Fibroblast of pulmonary artery (primary cell): ENCODE measurements at regions not wholly inside any gene's neighbourhood (a gene's known extent, or its start where the extent isn't known, plus 50 kb on each side); places are given as distances from the start of the nearest gene placed in this dataset.

Source experiments
- DNase-seq: peaks from one replicate; pipeline ENCODE4 v3.0.0-alpha.2; 2010; ENCODE audit warnings: low read depth
- H3K4me3 ChIP-seq: replicated peaks from 2 replicates; pipeline ENCODE4 v1.5.1; 2011; ENCODE audit warnings: low read depth, mild to moderate bottlenecking, control low read depth, low read length, moderate library complexity
- CTCF ChIP-seq: IDR thresholded peaks from 2 replicates; pipeline ENCODE4 v1.5.1; 2011; ENCODE audit warnings: mild to moderate bottlenecking, control low read depth, low read length, inconsistent platforms; ENCODE audit errors: missing control alignments

GRCh38 chr4:187065396-187065795 lies 341.7 kb upstream of the FAT1 start:
- no peak overlapping the region for H3K4me3 ChIP-seq
- TF ChIP-seq CTCF: no peak

GRCh38 chr4:187065806-187066205 lies 342.1 kb upstream of the FAT1 start:
- no peak for TF ChIP-seq CTCF
- H3K4me3 ChIP-seq: no peak overlapping the region
- no peak for DNase-seq

More at GRCh38 chr4:187065396-187065795, 341.7 kb upstream of the FAT1 start:
- DNase-seq: no peak

- DNase-seq: no peak
- H3K4me3 ChIP-seq: no peak overlapping the region
- no peak for TF ChIP-seq CTCF
These were observed 345.7 kb upstream of the FAT1 start for GRCh38 chr4:187069398-187069797.

GRCh38 chr4:187070158-187070557 lies 346.5 kb upstream of the FAT1 start:
- TF ChIP-seq CTCF: no peak

GRCh38 chr4:187070740-187071139 lies 347.1 kb upstream of the FAT1 start:
- no peak for TF ChIP-seq CTCF
- H3K4me3 ChIP-seq: no peak overlapping the region
- no peak for DNase-seq

More at GRCh38 chr4:187070158-187070557, 346.5 kb upstream of the FAT1 start:
- no peak for DNase-seq
- no peak overlapping the region for H3K4me3 ChIP-seq

GRCh38 chr4:187071946-187072600 lies 348.4 kb upstream of the FAT1 start:
- DNase-seq: no peak
- no peak overlapping the region for H3K4me3 ChIP-seq

More at GRCh38 chr4:187071946-187072600, 348.4 kb upstream of the FAT1 start:
- no peak for TF ChIP-seq CTCF
